SK-N-SH (cell line): ENCODE measurements at regions not wholly inside any gene's neighbourhood (a gene's known extent, or its start where the extent isn't known, plus 50 kb on each side); places are given as distances from the start of the nearest gene placed in this dataset.

Experiments
- NRF1 ChIP-seq: IDR thresholded peaks from 2 replicates; pipeline ENCODE4 v1.6.1; 2012; ENCODE audit warnings: low read depth, mild to moderate bottlenecking, low read length
- POLR2AphosphoS5 ChIP-seq: IDR thresholded peaks from 2 replicates; pipeline ENCODE4 v1.6.1; 2012; ENCODE audit warnings: low read depth, low read length
- RAD21 ChIP-seq: IDR thresholded peaks from 2 replicates; pipeline ENCODE4 v1.6.1; 2012; ENCODE audit warnings: mild to moderate bottlenecking, low read length
- RXRA ChIP-seq: IDR thresholded peaks from 2 replicates; pipeline ENCODE4 v1.4.0; 2012; ENCODE audit warnings: low read depth, mild to moderate bottlenecking, borderline replicate concordance
- SMC3 ChIP-seq: IDR thresholded peaks from 2 replicates; pipeline ENCODE4 v1.6.1; 2012; ENCODE audit warnings: low read depth, low read length, improper control_type of control experiment
- TAF1 ChIP-seq: IDR thresholded peaks from 2 replicates; pipeline ENCODE4 v1.6.1; 2012; ENCODE audit warnings: low read depth, mild to moderate bottlenecking, low read length, moderate library complexity, borderline replicate concordance
- TF ChIP-seq, protein P1 (sequence below): IDR thresholded peaks from 2 replicates; pipeline ENCODE4; 2012
- TF ChIP-seq, protein P2 (sequence below): fragments of 200-600 bp; sonication (generic); IDR thresholded peaks from 2 replicates; pipeline ENCODE4 v1.6.1; 2017; ENCODE audit warnings: antibody characterized with exemption, mild to moderate bottlenecking, moderate library complexity
- TF ChIP-seq, protein P3 (sequence below): IDR thresholded peaks from 2 replicates; pipeline ENCODE4 v1.4.0; 2012; ENCODE audit warnings: low read depth, borderline replicate concordance

DNA sequence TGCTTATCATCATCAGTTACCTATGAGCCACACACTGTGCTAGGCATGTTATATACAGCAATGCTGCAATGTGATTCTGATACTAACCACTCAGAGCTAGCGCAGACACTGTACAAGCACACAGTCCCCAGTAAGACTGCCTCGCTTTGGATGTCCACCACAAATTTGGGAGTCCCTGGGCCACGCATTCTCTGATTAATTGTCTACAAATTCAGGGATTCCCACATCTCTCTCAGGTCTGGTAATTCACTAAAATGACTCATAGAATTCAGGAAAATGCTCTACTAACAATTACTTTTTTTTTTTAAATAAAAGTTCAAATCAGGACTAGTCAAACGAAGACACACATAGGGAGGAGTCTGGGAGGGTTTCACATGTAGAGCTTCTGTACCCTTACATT lies 652.1 kb upstream of the AADAT start:
- TF ChIP-seq TAF1 (no peak), POLR2AphosphoS5 (no peak), RAD21 (no peak), SMC3 (no peak), NRF1 (no peak), RXRA (no peak)
- TF ChIP-seq, protein P1, sequence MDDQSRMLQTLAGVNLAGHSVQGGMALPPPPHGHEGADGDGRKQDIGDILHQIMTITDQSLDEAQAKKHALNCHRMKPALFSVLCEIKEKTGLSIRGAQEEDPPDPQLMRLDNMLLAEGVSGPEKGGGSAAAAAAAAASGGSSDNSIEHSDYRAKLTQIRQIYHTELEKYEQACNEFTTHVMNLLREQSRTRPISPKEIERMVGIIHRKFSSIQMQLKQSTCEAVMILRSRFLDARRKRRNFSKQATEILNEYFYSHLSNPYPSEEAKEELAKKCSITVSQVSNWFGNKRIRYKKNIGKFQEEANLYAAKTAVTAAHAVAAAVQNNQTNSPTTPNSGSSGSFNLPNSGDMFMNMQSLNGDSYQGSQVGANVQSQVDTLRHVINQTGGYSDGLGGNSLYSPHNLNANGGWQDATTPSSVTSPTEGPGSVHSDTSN: no peak
- TF ChIP-seq, protein P2, sequence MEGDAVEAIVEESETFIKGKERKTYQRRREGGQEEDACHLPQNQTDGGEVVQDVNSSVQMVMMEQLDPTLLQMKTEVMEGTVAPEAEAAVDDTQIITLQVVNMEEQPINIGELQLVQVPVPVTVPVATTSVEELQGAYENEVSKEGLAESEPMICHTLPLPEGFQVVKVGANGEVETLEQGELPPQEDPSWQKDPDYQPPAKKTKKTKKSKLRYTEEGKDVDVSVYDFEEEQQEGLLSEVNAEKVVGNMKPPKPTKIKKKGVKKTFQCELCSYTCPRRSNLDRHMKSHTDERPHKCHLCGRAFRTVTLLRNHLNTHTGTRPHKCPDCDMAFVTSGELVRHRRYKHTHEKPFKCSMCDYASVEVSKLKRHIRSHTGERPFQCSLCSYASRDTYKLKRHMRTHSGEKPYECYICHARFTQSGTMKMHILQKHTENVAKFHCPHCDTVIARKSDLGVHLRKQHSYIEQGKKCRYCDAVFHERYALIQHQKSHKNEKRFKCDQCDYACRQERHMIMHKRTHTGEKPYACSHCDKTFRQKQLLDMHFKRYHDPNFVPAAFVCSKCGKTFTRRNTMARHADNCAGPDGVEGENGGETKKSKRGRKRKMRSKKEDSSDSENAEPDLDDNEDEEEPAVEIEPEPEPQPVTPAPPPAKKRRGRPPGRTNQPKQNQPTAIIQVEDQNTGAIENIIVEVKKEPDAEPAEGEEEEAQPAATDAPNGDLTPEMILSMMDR: no peak
- TF ChIP-seq, protein P3, sequence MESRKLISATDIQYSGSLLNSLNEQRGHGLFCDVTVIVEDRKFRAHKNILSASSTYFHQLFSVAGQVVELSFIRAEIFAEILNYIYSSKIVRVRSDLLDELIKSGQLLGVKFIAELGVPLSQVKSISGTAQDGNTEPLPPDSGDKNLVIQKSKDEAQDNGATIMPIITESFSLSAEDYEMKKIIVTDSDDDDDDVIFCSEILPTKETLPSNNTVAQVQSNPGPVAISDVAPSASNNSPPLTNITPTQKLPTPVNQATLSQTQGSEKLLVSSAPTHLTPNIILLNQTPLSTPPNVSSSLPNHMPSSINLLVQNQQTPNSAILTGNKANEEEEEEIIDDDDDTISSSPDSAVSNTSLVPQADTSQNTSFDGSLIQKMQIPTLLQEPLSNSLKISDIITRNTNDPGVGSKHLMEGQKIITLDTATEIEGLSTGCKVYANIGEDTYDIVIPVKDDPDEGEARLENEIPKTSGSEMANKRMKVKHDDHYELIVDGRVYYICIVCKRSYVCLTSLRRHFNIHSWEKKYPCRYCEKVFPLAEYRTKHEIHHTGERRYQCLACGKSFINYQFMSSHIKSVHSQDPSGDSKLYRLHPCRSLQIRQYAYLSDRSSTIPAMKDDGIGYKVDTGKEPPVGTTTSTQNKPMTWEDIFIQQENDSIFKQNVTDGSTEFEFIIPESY: no peak
